Endothelial cell of umbilical vein (primary cell): ENCODE measurements at regions not wholly inside any gene's neighbourhood (a gene's known extent, or its start where the extent isn't known, plus 50 kb on each side); places are given as distances from the start of the nearest gene placed in this dataset.

Experiments
- BruUV-seq: library from RNA; stranded (reverse); fragments of 400-500 nt; replicated peaks from 2 replicates; lab custom pipeline; 2021; lab: Mats Ljungman, UMichigan
- CTCF ChIA-PET: fragments of 300-600, 350-600 bp; sonication (Branson Sonifier 250); formaldehyde crosslinking; loops from one replicate; lab custom pipeline; 2021; ENCODE audit warnings: antibody characterized with exemption, inconsistent platforms; lab: Charles Lee
- POLR2A ChIA-PET: fragments of 300-600, 350-600 bp; sonication (Branson Sonifier 250); formaldehyde crosslinking; loops from one replicate; lab custom pipeline; 2021; ENCODE audit warnings: antibody characterized with exemption, inconsistent platforms; lab: Charles Lee
- DNase-seq: peaks from one replicate; pipeline ENCODE4 v3.0.0-alpha.2; 2011; ENCODE audit warnings: low read depth, low spot score
- FAIRE-seq: peaks from 2 replicates; lab custom pipeline; 2011; peaks lifted over from hg19 to GRCh38; lab: Jason Lieb, UNC
- H2AFZ ChIP-seq: 2 replicates; pipeline ENCODE4 v1.6.0; 2012; ENCODE audit warnings: low read depth, low read length, control low read depth, inconsistent platforms
- H3K27ac ChIP-seq: 2 replicates; pipeline ENCODE4 v1.5.1; 2011; ENCODE audit warnings: low read depth, mild to moderate bottlenecking, control low read depth, low read length, moderate library complexity; ENCODE audit not compliant: insufficient read depth
- H3K27me3 ChIP-seq, 2 experiments: 2 replicates each; pipeline versions ENCODE4 v1.6.0 to v1.6.1; 2011; ENCODE audit warnings: low read length in 2 of 2, mixed read lengths in 1 of 2; ENCODE audit not compliant: control insufficient read depth in 2 of 2, insufficient read depth in 2 of 2
- H3K36me3 ChIP-seq, 2 experiments: 2 replicates in 1 of 2; 3 replicates in 1 of 2; pipeline ENCODE4 v1.5.1; 2011; ENCODE audit warnings: low read length in 2 of 2, mild to moderate bottlenecking in 1 of 2, moderate library complexity in 1 of 2; ENCODE audit not compliant: control insufficient read depth in 2 of 2, insufficient read depth in 2 of 2; ENCODE audit errors: extremely low read depth in 1 of 2
- H3K4me1 ChIP-seq: 3 replicates; pipeline ENCODE4 v1.5.1; 2011; ENCODE audit warnings: mild to moderate bottlenecking, low read length; ENCODE audit not compliant: control insufficient read depth, insufficient read depth; ENCODE audit errors: extremely low read depth
- H3K4me2 ChIP-seq: 2 replicates; pipeline ENCODE4 v1.6.1; 2011; ENCODE audit warnings: low read length, control low read depth, mixed read lengths; ENCODE audit not compliant: insufficient read depth
- H3K4me3 ChIP-seq, 3 experiments: fragments of 200-600 bp in 1 of 3; sonication (generic), shearing (Covaris generic) in 1 of 3; replicated peaks in 1 of 3; 2 replicates each; pipeline ENCODE4 v1.5.1; 2011 to 2016; ENCODE audit warnings: control low read depth in 3 of 3, low read length in 3 of 3, mild to moderate bottlenecking in 2 of 3, inconsistent platforms in 1 of 3, low read depth in 1 of 3, moderate library complexity in 1 of 3; ENCODE audit not compliant: insufficient read depth in 1 of 3
- H3K79me2 ChIP-seq: 2 replicates; pipeline ENCODE4 v1.6.0; 2012; ENCODE audit warnings: low read length, inconsistent platforms; ENCODE audit not compliant: control insufficient read depth, insufficient read depth
- H3K9ac ChIP-seq: replicated peaks from 2 replicates; pipeline ENCODE3; 2011; ENCODE audit warnings: low read length, control low read depth; ENCODE audit not compliant: insufficient read depth; ENCODE audit errors: extremely low read depth
- H3K9me1 ChIP-seq: replicated peaks from 3 replicates; pipeline ENCODE4 v1.6.0; 2011; ENCODE audit warnings: mild to moderate bottlenecking, low read length; ENCODE audit not compliant: control insufficient read depth, insufficient read depth; ENCODE audit errors: extremely low read depth
- H3K9me3 ChIP-seq: replicated peaks from 2 replicates; pipeline ENCODE4 v1.5.1; 2012; ENCODE audit warnings: low read length, inconsistent platforms; ENCODE audit not compliant: control insufficient read depth, insufficient read depth
- H4K20me1 ChIP-seq: replicated peaks from 2 replicates; pipeline ENCODE3; 2011; ENCODE audit warnings: mild to moderate bottlenecking, low read length; ENCODE audit not compliant: control insufficient read depth, insufficient read depth; ENCODE audit errors: extremely low read depth
- CTCF ChIP-seq, 2 donors: IDR thresholded peaks; 1 replicate in 1 of 2; 2 replicates in 1 of 2; pipeline ENCODE4 v1.5.1; 2011; ENCODE audit warnings: low read length in 2 of 2, mild to moderate bottlenecking in 2 of 2, moderate library complexity in 2 of 2, control low read depth in 1 of 2, inconsistent platforms in 1 of 2, low read depth in 1 of 2; ENCODE audit not compliant: insufficient read depth in 1 of 2; ENCODE audit errors: extremely low read depth in 1 of 2
- EZH2 ChIP-seq: IDR thresholded peaks from 2 replicates; pipeline ENCODE4 v1.6.1; 2012; ENCODE audit warnings: borderline replicate concordance, low read depth, mild to moderate bottlenecking, moderate library complexity, low read length, inconsistent platforms; ENCODE audit not compliant: severe bottlenecking
- FOS ChIP-seq: IDR thresholded peaks from 2 replicates; pipeline ENCODE4 v1.6.1; 2011; ENCODE audit warnings: mild to moderate bottlenecking, low read length, moderate library complexity, borderline replicate concordance; ENCODE audit not compliant: insufficient read depth
- GATA2 ChIP-seq: IDR thresholded peaks from 2 replicates; pipeline ENCODE4 v1.7.0; 2011; ENCODE audit warnings: low read depth, mild to moderate bottlenecking, moderate library complexity, mixed read lengths, low read length; ENCODE audit not compliant: insufficient read length, insufficient read depth
- JUN ChIP-seq: IDR thresholded peaks from 2 replicates; pipeline ENCODE4 v1.6.1; 2011; ENCODE audit warnings: borderline replicate concordance, low read depth; ENCODE audit not compliant: insufficient read length, insufficient read depth
- MYC ChIP-seq: IDR thresholded peaks from one replicate; pipeline ENCODE4 v1.6.1; 2011; ENCODE audit warnings: mild to moderate bottlenecking, low read depth, low read length
- POLR2A ChIP-seq: IDR thresholded peaks from 2 replicates; pipeline ENCODE4 v1.6.1; 2012; ENCODE audit warnings: low read depth, mild to moderate bottlenecking, control low read depth, low read length
- POLR2AphosphoS5 ChIP-seq: IDR thresholded peaks from 2 replicates; pipeline ENCODE4 v1.6.1; 2012; ENCODE audit warnings: low read depth, mild to moderate bottlenecking, control low read depth, low read length, moderate library complexity; ENCODE audit not compliant: insufficient read depth
- dilution Hi-C: fragments of 300-500 bp; cut with MboI; formaldehyde crosslinking; loops from one replicate; pipeline ENCODE4 v1.15.0; 2019; ENCODE audit warnings: low sequenced_read_pairs; ENCODE audit not compliant: extremely low pct_ligation_motif_present
- intact Hi-C: fragments of 100-400 bp; cut with micrococcal nuclease; formaldehyde crosslinking; loops from one replicate; pipeline ENCODE4 v1.10.0; 2022
- TF ChIP-seq, protein P1 (sequence below): IDR thresholded peaks from 2 replicates; pipeline ENCODE4 v1.6.1; 2011; ENCODE audit not compliant: insufficient read depth, insufficient read length

DNA sequence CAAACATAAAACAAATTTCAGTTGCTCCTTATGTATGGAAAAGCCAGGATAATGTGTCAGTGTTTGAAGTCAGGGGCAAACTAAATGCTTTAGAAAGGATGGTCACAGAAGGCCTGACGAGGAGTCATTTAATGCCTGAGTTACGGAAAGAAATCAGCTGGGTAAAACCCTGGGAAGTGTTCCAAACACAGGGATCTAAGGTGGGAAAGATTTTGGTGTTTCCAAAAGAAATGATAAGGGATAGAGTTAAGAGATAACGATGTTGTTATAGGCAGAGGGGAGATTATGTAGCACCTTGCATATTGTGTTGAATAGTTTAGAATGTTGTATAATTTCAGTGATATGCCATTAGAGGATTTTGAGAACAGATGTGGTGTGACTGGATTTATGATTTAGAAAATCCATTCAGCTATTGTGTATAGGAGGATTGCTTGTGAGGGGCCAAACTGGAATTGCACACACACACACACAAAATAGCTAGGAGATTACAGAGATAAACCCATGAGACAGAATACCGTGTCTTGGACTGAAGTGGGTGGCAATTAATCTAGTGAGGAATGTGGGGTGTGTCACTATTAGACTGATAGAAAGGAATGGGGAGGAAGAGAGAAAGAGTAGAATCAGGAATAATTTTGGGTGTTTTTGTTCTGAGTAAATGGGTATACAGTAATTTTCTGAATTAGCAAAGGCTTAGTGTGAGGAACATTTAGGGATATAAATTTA, 274.2 kb upstream of the DAB2 start:
- dilution Hi-C loops, result no loop called here
- no peaks in the 10 kb centered on the region for H3K4me1 ChIP-seq
- no peak overlapping the region for H2AFZ ChIP-seq
- H3K79me2 ChIP-seq, result no peaks in the 10 kb centered on the region
- H3K36me3 ChIP-seq, result no peaks in the 10 kb centered on the region
- ChIA-PET POLR2A (no interaction called here), CTCF (no interaction called here)
- no peaks in the 10 kb centered on the region for H3K9me1 ChIP-seq
- no peak for TF ChIP-seq MYC
- TF ChIP-seq CTCF (IDR thresholded peaks at IDR 0.05; ENCODE audit: extremely low read depth in 1 of 2, insufficient read depth in 1 of 2, low read depth in 1 of 2, low read length in 2 of 2), result no peak
- TF ChIP-seq FOS, result no peak
- no peak for TF ChIP-seq EZH2
- TF ChIP-seq, protein P1, sequence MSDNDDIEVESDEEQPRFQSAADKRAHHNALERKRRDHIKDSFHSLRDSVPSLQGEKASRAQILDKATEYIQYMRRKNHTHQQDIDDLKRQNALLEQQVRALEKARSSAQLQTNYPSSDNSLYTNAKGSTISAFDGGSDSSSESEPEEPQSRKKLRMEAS, result no peak
- TF ChIP-seq GATA2, result no peak
- TF ChIP-seq POLR2AphosphoS5, result no peak
- TF ChIP-seq JUN, result no peak
- TF ChIP-seq POLR2A, result no peak
- H3K4me2 ChIP-seq, result no peak overlapping the region
- no peaks in the 10 kb centered on the region for H3K27me3 ChIP-seq
- no peaks in the 10 kb centered on the region for H4K20me1 ChIP-seq
- no TSS peak for BruUV-seq
- no peak overlapping the region for H3K27ac ChIP-seq
- DNase-seq (no peak), FAIRE-seq (no peak)
- intact Hi-C loops, result loop anchor here (5.0 kb wide), 1 partner anchor 122 kb away; no protein-coding TSS in a partner anchor
- H3K9me3 ChIP-seq, result no peaks in the 10 kb centered on the region
- H3K9ac ChIP-seq, result no peak overlapping the region
- no peak overlapping the region for H3K4me3 ChIP-seq
